ENCODE measurements at regions not wholly inside any gene's neighbourhood (a gene's known extent, or its start where the extent isn't known, plus 50 kb on each side); places are given as distances from the start of the nearest gene placed in this dataset.

GRCh38 chr6:44742201-44742600, 354.7 kb downstream of the CDC5L start:
- TF ChIP-seq EP300 (IDR thresholded peaks at IDR 0.05; ENCODE audit: borderline replicate concordance) (no peak), CREB1 (IDR thresholded peaks at IDR 0.05; ENCODE audit: low read depth) (no peak), CEBPB (IDR thresholded peaks at IDR 0.05) (no peak)

DNA sequence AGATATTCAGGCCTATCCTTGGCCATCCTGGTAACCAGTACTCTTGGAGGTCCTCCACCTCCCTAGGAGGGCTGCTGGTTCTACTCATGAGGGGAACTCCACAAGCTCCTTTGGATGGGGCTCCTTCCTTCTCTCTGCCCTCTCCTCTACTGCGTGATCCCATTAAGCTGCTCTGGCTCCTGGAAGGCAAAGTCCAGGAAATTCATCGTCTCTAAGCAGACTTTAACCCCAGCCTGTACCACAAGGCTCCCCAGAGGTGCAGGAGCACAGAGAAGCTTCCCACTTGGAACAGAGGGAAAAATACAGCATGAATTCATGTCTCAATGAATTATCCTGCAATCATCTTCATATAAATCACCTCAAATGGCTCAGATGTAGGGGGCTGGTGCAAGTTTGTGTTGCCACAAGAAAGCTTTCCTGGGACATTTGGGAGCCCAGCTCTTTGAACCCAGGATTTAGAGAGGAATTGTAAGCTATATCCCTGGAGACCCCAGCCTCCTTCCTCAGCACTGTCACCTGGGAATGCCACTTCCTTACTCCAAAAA, 355.4 kb downstream of the CDC5L start:
- TF ChIP-seq, protein P1, sequence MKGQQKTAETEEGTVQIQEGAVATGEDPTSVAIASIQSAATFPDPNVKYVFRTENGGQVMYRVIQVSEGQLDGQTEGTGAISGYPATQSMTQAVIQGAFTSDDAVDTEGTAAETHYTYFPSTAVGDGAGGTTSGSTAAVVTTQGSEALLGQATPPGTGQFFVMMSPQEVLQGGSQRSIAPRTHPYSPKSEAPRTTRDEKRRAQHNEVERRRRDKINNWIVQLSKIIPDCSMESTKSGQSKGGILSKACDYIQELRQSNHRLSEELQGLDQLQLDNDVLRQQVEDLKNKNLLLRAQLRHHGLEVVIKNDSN (IDR thresholded peaks at IDR 0.05) = no peak
- TF ChIP-seq, protein P2, sequence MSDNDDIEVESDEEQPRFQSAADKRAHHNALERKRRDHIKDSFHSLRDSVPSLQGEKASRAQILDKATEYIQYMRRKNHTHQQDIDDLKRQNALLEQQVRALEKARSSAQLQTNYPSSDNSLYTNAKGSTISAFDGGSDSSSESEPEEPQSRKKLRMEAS (IDR thresholded peaks at IDR 0.05) = no peak
- no peak for TF ChIP-seq EP300 (IDR thresholded peaks at IDR 0.05; ENCODE audit: borderline replicate concordance)
- TF ChIP-seq RAD21 (IDR thresholded peaks at IDR 0.05; ENCODE audit: low read depth) = no peak

DNA sequence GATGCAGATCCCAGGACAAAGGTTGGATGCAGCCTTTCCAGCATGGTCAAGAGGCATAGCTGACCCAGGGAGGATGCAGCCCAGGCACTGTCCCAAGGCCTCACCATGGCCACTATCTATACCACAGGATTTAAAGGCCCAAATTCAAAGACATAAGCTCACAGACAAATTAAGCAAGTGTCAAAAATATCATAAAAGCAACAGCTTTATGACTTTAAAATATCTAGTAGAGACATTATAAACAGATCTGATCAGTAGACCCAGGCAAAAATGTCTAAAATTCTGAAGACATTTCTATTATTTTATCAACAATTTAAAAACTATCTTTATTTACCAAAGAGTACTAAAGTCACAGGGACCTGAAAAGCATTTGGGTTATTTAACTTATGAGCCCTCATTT, 373.5 kb downstream of the CDC5L start:
- no peak for TF ChIP-seq YY1 (IDR thresholded peaks at IDR 0.05; ENCODE audit: low read depth)
- TF ChIP-seq TCF12 (IDR thresholded peaks at IDR 0.05; ENCODE audit: low read depth) = no peak
- TF ChIP-seq NFIC (IDR thresholded peaks at IDR 0.05) = no peak
- TF ChIP-seq EP300 (IDR thresholded peaks at IDR 0.05; ENCODE audit: borderline replicate concordance) = no peak
- TF ChIP-seq TAF1 (IDR thresholded peaks at IDR 0.05; ENCODE audit: low read depth) = no peak
- no peak for TF ChIP-seq ZBTB7A (IDR thresholded peaks at IDR 0.05; ENCODE audit: low read depth)
- TF ChIP-seq CEBPB (IDR thresholded peaks at IDR 0.05) = no peak

DNA sequence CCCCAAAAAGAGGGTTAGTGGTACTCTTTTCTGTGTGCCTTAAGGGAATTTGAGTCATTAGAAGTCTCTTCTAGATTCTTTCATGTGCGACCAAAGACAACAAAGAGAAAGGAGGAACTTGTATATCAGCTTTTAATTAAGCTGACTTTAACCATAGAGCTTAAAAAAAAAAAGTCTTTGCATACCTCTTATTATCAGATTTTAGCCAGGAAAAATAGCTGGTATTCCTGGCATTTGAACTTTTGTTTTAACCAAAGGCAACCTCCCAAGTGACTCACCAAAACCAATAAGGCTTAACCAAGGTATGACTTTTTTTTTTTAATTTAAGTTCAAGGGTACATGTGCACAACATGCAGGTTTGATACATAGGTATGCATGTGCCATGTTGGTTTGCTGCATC, 375.0 kb downstream of the CDC5L start:
- no peak for TF ChIP-seq CREB1 (IDR thresholded peaks at IDR 0.05; ENCODE audit: low read depth)
- TF ChIP-seq CEBPB (IDR thresholded peaks at IDR 0.05) = no peak
- TF ChIP-seq ZBTB7A (IDR thresholded peaks at IDR 0.05; ENCODE audit: low read depth) = no peak
- TF ChIP-seq, protein P3, sequence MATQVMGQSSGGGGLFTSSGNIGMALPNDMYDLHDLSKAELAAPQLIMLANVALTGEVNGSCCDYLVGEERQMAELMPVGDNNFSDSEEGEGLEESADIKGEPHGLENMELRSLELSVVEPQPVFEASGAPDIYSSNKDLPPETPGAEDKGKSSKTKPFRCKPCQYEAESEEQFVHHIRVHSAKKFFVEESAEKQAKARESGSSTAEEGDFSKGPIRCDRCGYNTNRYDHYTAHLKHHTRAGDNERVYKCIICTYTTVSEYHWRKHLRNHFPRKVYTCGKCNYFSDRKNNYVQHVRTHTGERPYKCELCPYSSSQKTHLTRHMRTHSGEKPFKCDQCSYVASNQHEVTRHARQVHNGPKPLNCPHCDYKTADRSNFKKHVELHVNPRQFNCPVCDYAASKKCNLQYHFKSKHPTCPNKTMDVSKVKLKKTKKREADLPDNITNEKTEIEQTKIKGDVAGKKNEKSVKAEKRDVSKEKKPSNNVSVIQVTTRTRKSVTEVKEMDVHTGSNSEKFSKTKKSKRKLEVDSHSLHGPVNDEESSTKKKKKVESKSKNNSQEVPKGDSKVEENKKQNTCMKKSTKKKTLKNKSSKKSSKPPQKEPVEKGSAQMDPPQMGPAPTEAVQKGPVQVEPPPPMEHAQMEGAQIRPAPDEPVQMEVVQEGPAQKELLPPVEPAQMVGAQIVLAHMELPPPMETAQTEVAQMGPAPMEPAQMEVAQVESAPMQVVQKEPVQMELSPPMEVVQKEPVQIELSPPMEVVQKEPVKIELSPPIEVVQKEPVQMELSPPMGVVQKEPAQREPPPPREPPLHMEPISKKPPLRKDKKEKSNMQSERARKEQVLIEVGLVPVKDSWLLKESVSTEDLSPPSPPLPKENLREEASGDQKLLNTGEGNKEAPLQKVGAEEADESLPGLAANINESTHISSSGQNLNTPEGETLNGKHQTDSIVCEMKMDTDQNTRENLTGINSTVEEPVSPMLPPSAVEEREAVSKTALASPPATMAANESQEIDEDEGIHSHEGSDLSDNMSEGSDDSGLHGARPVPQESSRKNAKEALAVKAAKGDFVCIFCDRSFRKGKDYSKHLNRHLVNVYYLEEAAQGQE (IDR thresholded peaks at IDR 0.05; ENCODE audit: low read depth) = no peak
- TF ChIP-seq, protein P2 (IDR thresholded peaks at IDR 0.05) = no peak
- no peak for TF ChIP-seq TCF12 (IDR thresholded peaks at IDR 0.05; ENCODE audit: low read depth)
- TF ChIP-seq EGR1 (IDR thresholded peaks at IDR 0.05) = no peak
- TF ChIP-seq TAF1 (IDR thresholded peaks at IDR 0.05; ENCODE audit: low read depth) = no peak
- no peak for TF ChIP-seq EP300 (IDR thresholded peaks at IDR 0.05; ENCODE audit: borderline replicate concordance)
- TF ChIP-seq, protein P1 (IDR thresholded peaks at IDR 0.05) = no peak
- no peak for TF ChIP-seq TEAD4 (IDR thresholded peaks at IDR 0.05)
- no peak for TF ChIP-seq RAD21 (IDR thresholded peaks at IDR 0.05; ENCODE audit: low read depth)
- no peak for TF ChIP-seq FOXM1 (IDR thresholded peaks at IDR 0.05; ENCODE audit: borderline replicate concordance, low read depth)

DNA sequence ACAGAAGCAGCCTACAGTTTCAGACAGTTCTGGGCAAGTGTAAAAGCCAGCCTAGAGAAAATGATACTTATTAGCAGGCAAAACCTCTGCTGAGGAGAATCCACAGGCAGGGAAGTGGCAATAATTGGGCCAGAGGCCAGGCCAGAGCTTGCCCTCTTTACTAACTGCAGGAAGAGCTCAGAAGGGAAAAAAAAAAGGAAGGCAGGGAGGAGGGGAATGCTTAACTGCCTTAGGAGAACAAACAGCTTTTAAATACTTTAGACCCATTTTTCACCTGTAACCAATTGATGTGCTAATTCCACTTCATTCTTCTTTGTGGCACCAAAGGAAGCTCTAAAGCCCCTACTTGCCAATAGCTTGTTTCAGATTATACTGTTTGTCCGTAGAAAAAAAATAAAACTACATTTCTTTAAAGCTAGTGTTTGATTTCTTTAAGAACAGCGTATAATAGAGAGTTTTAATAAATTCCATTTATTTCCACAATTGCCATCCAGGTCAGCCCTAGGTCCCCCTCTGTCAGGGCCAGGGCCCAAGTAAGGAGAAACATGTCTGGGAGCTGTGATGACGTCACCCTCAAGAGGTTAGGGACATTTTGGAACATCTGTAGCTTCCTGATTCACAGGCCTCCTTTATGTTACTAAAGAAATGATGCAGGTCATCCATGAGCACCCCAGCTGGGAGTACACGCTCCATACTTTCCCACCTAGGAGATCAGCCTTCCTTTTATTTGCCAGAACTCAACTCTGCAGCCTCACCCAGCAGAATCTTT, 384.3 kb downstream of the CDC5L start:
- TF ChIP-seq, protein P3 (IDR thresholded peaks at IDR 0.05; ENCODE audit: low read depth) = no peak
- no peak for TF ChIP-seq RAD21 (IDR thresholded peaks at IDR 0.05; ENCODE audit: low read depth)
- no peak for TF ChIP-seq CEBPB (IDR thresholded peaks at IDR 0.05)
- no peak for TF ChIP-seq EGR1 (IDR thresholded peaks at IDR 0.05)
- TF ChIP-seq YY1 (IDR thresholded peaks at IDR 0.05; ENCODE audit: low read depth) = no peak
- no peak for TF ChIP-seq EP300 (IDR thresholded peaks at IDR 0.05; ENCODE audit: borderline replicate concordance)
- no peak for TF ChIP-seq ZBTB7A (IDR thresholded peaks at IDR 0.05; ENCODE audit: low read depth)
- TF ChIP-seq, protein P1 (IDR thresholded peaks at IDR 0.05) = no peak
- TF ChIP-seq TCF12 (IDR thresholded peaks at IDR 0.05; ENCODE audit: low read depth) = no peak
- no peak for TF ChIP-seq NFIC (IDR thresholded peaks at IDR 0.05)
- no peak for TF ChIP-seq CREB1 (IDR thresholded peaks at IDR 0.05; ENCODE audit: low read depth)
- no peak for TF ChIP-seq FOXM1 (IDR thresholded peaks at IDR 0.05; ENCODE audit: borderline replicate concordance, low read depth)
